Bronchial epithelial cell (primary cell): ENCODE measurements at regions not wholly inside any gene's neighbourhood (a gene's known extent, or its start where the extent isn't known, plus 50 kb on each side); places are given as distances from the start of the nearest gene placed in this dataset.
A peak's percentile ranks its signal among the peaks of the same experiment; 100 is the strongest.

Experiments
- DNase-seq: peaks from one replicate; pipeline ENCODE4 v3.0.0-alpha.2; 2010; ENCODE audit warnings: low read depth
- FAIRE-seq: peaks from 2 replicates; lab custom pipeline; 2011; peaks lifted over from hg19 to GRCh38; lab: Jason Lieb, UNC
- H3K27me3 ChIP-seq: 2 replicates; pipeline ENCODE4 v1.5.1; 2011; ENCODE audit warnings: low read length; ENCODE audit not compliant: control insufficient read depth, insufficient read depth
- H3K36me3 ChIP-seq: 2 replicates; pipeline ENCODE4 v1.5.1; 2011; ENCODE audit warnings: low read length; ENCODE audit not compliant: control insufficient read depth, insufficient read depth
- H3K4me3 ChIP-seq: 2 replicates; pipeline ENCODE4 v1.5.1; 2011; ENCODE audit warnings: mild to moderate bottlenecking, low read depth, low read length, control low read depth
- TF ChIP-seq, protein P1 (sequence below): IDR thresholded peaks from 2 replicates; pipeline ENCODE4 v1.5.1; 2011; ENCODE audit warnings: mild to moderate bottlenecking, moderate library complexity, low read length, control low read depth, inconsistent platforms; ENCODE audit not compliant: insufficient read depth, severe bottlenecking

DNA sequence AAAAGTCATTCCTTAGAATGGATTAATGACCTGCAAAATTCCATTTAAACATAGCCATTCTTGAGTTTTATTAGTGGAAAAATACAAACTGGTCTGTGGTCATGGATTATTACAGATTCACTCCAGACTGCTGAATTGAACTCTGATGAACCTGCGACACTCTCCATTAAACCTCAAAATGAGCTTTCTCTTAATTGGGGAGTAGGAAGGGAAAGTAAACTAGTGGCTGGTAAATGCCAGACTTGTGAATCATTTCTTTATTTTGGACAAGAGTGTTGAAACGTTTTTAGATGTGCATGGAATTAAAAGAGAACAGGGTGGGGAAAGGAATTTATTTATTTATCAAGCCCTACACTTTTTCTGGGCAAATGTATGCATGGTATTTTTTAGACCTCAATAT, 321.2 kb upstream of the FANCL start:
- H3K36me3 ChIP-seq = no peaks in the 10 kb centered on the region
- TF ChIP-seq, protein P1, sequence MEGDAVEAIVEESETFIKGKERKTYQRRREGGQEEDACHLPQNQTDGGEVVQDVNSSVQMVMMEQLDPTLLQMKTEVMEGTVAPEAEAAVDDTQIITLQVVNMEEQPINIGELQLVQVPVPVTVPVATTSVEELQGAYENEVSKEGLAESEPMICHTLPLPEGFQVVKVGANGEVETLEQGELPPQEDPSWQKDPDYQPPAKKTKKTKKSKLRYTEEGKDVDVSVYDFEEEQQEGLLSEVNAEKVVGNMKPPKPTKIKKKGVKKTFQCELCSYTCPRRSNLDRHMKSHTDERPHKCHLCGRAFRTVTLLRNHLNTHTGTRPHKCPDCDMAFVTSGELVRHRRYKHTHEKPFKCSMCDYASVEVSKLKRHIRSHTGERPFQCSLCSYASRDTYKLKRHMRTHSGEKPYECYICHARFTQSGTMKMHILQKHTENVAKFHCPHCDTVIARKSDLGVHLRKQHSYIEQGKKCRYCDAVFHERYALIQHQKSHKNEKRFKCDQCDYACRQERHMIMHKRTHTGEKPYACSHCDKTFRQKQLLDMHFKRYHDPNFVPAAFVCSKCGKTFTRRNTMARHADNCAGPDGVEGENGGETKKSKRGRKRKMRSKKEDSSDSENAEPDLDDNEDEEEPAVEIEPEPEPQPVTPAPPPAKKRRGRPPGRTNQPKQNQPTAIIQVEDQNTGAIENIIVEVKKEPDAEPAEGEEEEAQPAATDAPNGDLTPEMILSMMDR = no peak
- DNase-seq (peak; percentile 54), FAIRE-seq (no peak)
- no peak overlapping the region for H3K4me3 ChIP-seq
- H3K27me3 ChIP-seq = no peaks in the 10 kb centered on the region

DNA sequence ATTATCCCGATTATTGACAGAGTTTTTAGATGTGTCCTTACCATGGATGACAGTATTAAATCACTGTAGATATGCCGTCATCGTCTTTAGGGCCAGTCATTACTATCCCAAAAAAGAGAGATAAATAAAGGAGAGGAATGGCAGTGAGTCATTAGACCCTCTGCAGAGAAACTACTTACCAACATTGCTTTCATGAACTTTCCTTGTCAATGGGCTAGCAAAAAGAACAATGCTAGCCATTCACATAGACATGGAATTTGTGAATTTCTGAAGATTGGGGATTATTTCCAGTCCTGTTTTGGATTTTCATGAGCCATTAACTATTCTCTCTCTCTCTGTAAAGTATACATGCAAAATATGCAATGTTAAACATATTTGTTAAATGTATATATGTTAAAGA, 319.4 kb upstream of the FANCL start:
- TF ChIP-seq, protein P1 = no peak
- DNase-seq = no peak

DNA sequence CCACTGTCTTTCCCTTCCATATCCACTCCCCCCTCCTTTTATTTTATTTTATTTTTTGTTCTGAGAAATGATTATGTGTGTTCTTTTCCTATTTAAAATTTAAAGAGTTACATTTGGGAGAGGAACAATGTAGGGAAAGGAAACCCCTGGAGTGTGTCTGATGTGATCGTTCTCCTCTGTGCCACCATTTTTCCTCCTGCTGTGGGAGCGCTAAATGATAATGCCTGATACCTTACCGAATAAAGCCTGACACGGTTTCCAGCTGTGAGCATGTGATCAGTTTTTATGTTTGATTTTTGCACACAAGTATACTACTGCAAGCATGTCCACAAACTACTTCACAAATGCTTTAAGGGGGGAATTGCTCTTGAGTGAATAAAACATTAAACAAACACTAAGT, 317.8 kb upstream of the FANCL start:
- H3K27me3 ChIP-seq = no peaks in the 10 kb centered on the region
- no peak for DNase-seq
- TF ChIP-seq, protein P1 = no peak
- H3K4me3 ChIP-seq = no peak overlapping the region
- H3K36me3 ChIP-seq = no peaks in the 10 kb centered on the region
- no peak for FAIRE-seq

More for the DNA sequence above, 319.4 kb upstream of the FANCL start:
- Histone ChIP-seq H3K36me3 (no peaks in the 10 kb centered on the region), H3K4me3 (no peak overlapping the region), H3K27me3 (no peaks in the 10 kb centered on the region)
- FAIRE-seq = no peak

DNA sequence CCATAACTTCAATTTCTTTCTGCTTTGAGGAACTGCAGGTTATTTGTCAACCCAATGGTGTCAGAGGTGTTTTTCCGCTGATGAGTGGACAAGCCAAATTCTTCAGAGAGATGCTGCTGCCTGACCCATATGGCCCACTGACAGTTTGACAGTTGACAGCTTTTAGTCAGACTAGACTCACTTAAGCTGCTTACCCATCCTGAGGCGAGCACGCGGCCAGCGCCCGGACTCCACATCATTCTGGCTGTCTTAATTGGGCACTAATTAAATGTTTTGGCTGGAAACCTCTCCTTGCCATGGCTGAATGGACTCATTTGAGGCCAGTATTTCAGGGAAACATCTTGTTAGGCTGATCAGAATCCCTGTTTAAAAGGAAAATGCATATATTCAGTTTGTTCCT, 316.1 kb upstream of the FANCL start:
- DNase-seq = no peak
- H3K27me3 ChIP-seq = no peaks in the 10 kb centered on the region
- no peak overlapping the region for H3K4me3 ChIP-seq
- TF ChIP-seq, protein P1 = no peak
- H3K36me3 ChIP-seq = no peaks in the 10 kb centered on the region
- FAIRE-seq = no peak

DNA sequence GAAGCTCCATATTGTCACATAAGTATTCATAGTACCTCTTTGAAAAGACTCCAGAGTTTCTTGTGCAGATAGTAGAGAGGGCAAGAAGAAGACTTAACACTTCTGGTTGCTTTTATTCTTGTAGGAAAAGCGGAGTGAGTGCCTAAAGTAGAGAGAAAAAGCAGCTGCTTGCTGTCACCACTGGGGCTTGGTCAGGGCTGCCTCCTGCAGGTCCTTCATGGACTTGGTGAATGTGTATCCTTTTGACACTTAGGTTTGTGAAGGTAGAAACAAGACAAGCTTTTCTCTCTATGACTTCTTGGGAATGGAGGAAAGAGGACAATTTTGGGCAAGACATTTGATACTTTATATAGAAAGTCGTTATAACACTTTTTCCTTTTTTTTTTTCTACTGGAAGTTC, 312.8 kb upstream of the FANCL start:
- FAIRE-seq = no peak

DNA sequence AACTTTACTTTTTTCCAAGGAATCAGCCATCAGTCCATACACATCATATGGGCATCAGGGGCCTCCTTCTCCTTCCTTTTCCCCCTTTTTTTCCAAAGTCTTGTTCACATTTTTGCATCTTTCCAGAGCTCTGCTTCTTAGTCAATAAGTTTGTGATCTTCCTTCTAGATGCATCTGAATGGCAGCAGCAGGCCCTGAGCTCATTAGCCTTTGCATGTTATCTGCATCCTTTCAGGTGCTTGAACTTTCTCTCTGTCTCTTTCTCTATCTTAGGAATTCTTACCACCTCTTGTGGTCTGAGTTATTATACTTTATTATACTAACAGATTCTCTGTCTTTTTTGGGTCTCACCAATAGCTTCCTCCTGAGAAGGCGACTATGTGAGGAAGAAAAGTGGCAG, 312.4 kb upstream of the FANCL start:
- Histone ChIP-seq H3K36me3 (no peaks in the 10 kb centered on the region), H3K4me3 (no peak overlapping the region), H3K27me3 (no peaks in the 10 kb centered on the region)
- DNase-seq (no peak), FAIRE-seq (no peak)
- TF ChIP-seq, protein P1 = no peak

More for the DNA sequence above, 312.8 kb upstream of the FANCL start:
- peak; percentile 26 for DNase-seq
- TF ChIP-seq, protein P1 = peak; percentile 46
- H3K36me3 ChIP-seq = no peaks in the 10 kb centered on the region
- no peak overlapping the region for H3K4me3 ChIP-seq
- no peaks in the 10 kb centered on the region for H3K27me3 ChIP-seq
